ENCODE measurements at regions not wholly inside any gene's neighbourhood (a gene's known extent, or its start where the extent isn't known, plus 50 kb on each side); places are given as distances from the start of the nearest gene placed in this dataset.

GRCh38 chr3:153070511-153070868, 91.5 kb upstream of the RAP2B start:
- Histone ChIP-seq H3K4me3 (ENCODE audit: low read depth, low read length) (no peak overlapping the region), H3K9ac (ENCODE audit: low read length) (no peak overlapping the region), H3K4me1 (ENCODE audit: control insufficient read depth, insufficient read depth, low read length) (no peaks in the 10 kb centered on the region; the same call in 1 of the 2 replicates), H3K27ac (ENCODE audit: low read depth, low read length) (no peak overlapping the region), H3K36me3 (ENCODE audit: control insufficient read depth, insufficient read depth, low read length) (no peaks in the 10 kb centered on the region), H3K27me3 (ENCODE audit: control insufficient read depth, insufficient read depth, low read length) (no peaks in the 10 kb centered on the region), H3K9me3 (ENCODE audit: control insufficient read depth, insufficient read depth, low read depth, low read length) (no peaks in the 10 kb centered on the region)

- Histone ChIP-seq H3K9me3 (ENCODE audit: control insufficient read depth, insufficient read depth, low read depth, low read length) (no peaks in the 10 kb centered on the region), H3K4me1 (ENCODE audit: control insufficient read depth, insufficient read depth, low read length) (no peaks in the 10 kb centered on the region; the same call in 1 of the 2 replicates), H3K4me3 (ENCODE audit: low read depth, low read length) (no peak overlapping the region), H3K36me3 (ENCODE audit: control insufficient read depth, insufficient read depth, low read length) (no peaks in the 10 kb centered on the region), H3K27ac (ENCODE audit: low read depth, low read length) (no peak overlapping the region), H3K9ac (ENCODE audit: low read length) (no peak overlapping the region), H3K27me3 (ENCODE audit: control insufficient read depth, insufficient read depth, low read length) (no peaks in the 10 kb centered on the region)
Measured at GRCh38 chr3:153072382-153072781, 89.6 kb upstream of the RAP2B start.

- H3K27ac ChIP-seq (ENCODE audit: low read depth, low read length) = no peak overlapping the region
- H3K9me3 ChIP-seq (ENCODE audit: control insufficient read depth, insufficient read depth, low read depth, low read length) = no peaks in the 10 kb centered on the region
- no peaks in the 10 kb centered on the region for H3K27me3 ChIP-seq (ENCODE audit: control insufficient read depth, insufficient read depth, low read length)
- no peak overlapping the region for H3K9ac ChIP-seq (ENCODE audit: low read length)
- H3K4me3 ChIP-seq (ENCODE audit: low read depth, low read length) = no peak overlapping the region
- no peaks in the 10 kb centered on the region for H3K36me3 ChIP-seq (ENCODE audit: control insufficient read depth, insufficient read depth, low read length)
- H3K4me1 ChIP-seq (ENCODE audit: control insufficient read depth, insufficient read depth, low read length) = no peaks in the 10 kb centered on the region; the same call in 1 of the 2 replicates
Measured at GRCh38 chr3:153072856-153073255, 89.2 kb upstream of the RAP2B start.

- Histone ChIP-seq H3K9ac (ENCODE audit: low read length) (no peak overlapping the region), H3K27ac (ENCODE audit: low read depth, low read length) (no peak overlapping the region), H3K4me1 (ENCODE audit: control insufficient read depth, insufficient read depth, low read length) (no peaks in the 10 kb centered on the region; the same call in 1 of the 2 replicates), H3K9me3 (ENCODE audit: control insufficient read depth, insufficient read depth, low read depth, low read length) (no peaks in the 10 kb centered on the region), H3K36me3 (ENCODE audit: control insufficient read depth, insufficient read depth, low read length) (no peaks in the 10 kb centered on the region), H3K27me3 (ENCODE audit: control insufficient read depth, insufficient read depth, low read length) (no peaks in the 10 kb centered on the region), H3K4me3 (ENCODE audit: low read depth, low read length) (no peak overlapping the region)
Measured at GRCh38 chr3:153073636-153074035, 88.4 kb upstream of the RAP2B start.

- Histone ChIP-seq H3K36me3 (ENCODE audit: control insufficient read depth, insufficient read depth, low read length) (no peaks in the 10 kb centered on the region), H3K27me3 (ENCODE audit: control insufficient read depth, insufficient read depth, low read length) (no peaks in the 10 kb centered on the region), H3K9ac (ENCODE audit: low read length) (no peak overlapping the region), H3K9me3 (ENCODE audit: control insufficient read depth, insufficient read depth, low read depth, low read length) (no peaks in the 10 kb centered on the region), H3K4me3 (ENCODE audit: low read depth, low read length) (no peak overlapping the region), H3K4me1 (ENCODE audit: control insufficient read depth, insufficient read depth, low read length) (no peaks in the 10 kb centered on the region), H3K27ac (ENCODE audit: low read depth, low read length) (no peak overlapping the region)
Measured at GRCh38 chr3:153078826-153079225, 83.2 kb upstream of the RAP2B start.

- Histone ChIP-seq H3K9ac (ENCODE audit: low read length) (no peak overlapping the region), H3K4me1 (ENCODE audit: control insufficient read depth, insufficient read depth, low read length) (no peaks in the 10 kb centered on the region), H3K4me3 (ENCODE audit: low read depth, low read length) (no peak overlapping the region)
Measured at GRCh38 chr3:153079386-153079785, 82.6 kb upstream of the RAP2B start.

GRCh38 chr3:153080778-153081240, 81.2 kb upstream of the RAP2B start:
- Histone ChIP-seq H3K4me1 (ENCODE audit: control insufficient read depth, insufficient read depth, low read length) (peaks cover under 1% of the 10 kb centered on the region; the same call in 1 of the 2 replicates), H3K4me3 (ENCODE audit: low read depth, low read length) (no peak overlapping the region), H3K9ac (ENCODE audit: low read length) (no peak overlapping the region), H3K9me3 (ENCODE audit: control insufficient read depth, insufficient read depth, low read depth, low read length) (no peaks in the 10 kb centered on the region), H3K36me3 (ENCODE audit: control insufficient read depth, insufficient read depth, low read length) (no peaks in the 10 kb centered on the region), H3K27me3 (ENCODE audit: control insufficient read depth, insufficient read depth, low read length) (no peaks in the 10 kb centered on the region), H3K27ac (ENCODE audit: low read depth, low read length) (no peak overlapping the region)

More at GRCh38 chr3:153079386-153079785, 82.6 kb upstream of the RAP2B start:
- H3K27ac ChIP-seq (ENCODE audit: low read depth, low read length) = no peak overlapping the region
- H3K9me3 ChIP-seq (ENCODE audit: control insufficient read depth, insufficient read depth, low read depth, low read length) = no peaks in the 10 kb centered on the region
- no peaks in the 10 kb centered on the region for H3K27me3 ChIP-seq (ENCODE audit: control insufficient read depth, insufficient read depth, low read length)
- no peaks in the 10 kb centered on the region for H3K36me3 ChIP-seq (ENCODE audit: control insufficient read depth, insufficient read depth, low read length)

GRCh38 chr3:153084431-153084830, 77.6 kb upstream of the RAP2B start:
- H3K9me3 ChIP-seq (ENCODE audit: control insufficient read depth, insufficient read depth, low read depth, low read length) = no peaks in the 10 kb centered on the region

GRCh38 chr3:153087595-153088566, 74.1 kb upstream of the RAP2B start:
- no peak overlapping the region for H3K9ac ChIP-seq (ENCODE audit: low read length)
- no peak overlapping the region for H3K4me3 ChIP-seq (ENCODE audit: low read depth, low read length)
- no peaks in the 10 kb centered on the region for H3K9me3 ChIP-seq (ENCODE audit: control insufficient read depth, insufficient read depth, low read depth, low read length)
- no peak overlapping the region for H3K27ac ChIP-seq (ENCODE audit: low read depth, low read length)
- peaks cover 31% of the 10 kb centered on the region for H3K4me1 ChIP-seq (ENCODE audit: control insufficient read depth, insufficient read depth, low read length)
- H3K27me3 ChIP-seq (ENCODE audit: control insufficient read depth, insufficient read depth, low read length) = no peaks in the 10 kb centered on the region
- no peaks in the 10 kb centered on the region for H3K36me3 ChIP-seq (ENCODE audit: control insufficient read depth, insufficient read depth, low read length)

More at GRCh38 chr3:153084431-153084830, 77.6 kb upstream of the RAP2B start:
- Histone ChIP-seq H3K4me1 (ENCODE audit: control insufficient read depth, insufficient read depth, low read length) (peaks cover 15% of the 10 kb centered on the region), H3K9ac (ENCODE audit: low read length) (no peak overlapping the region), H3K4me3 (ENCODE audit: low read depth, low read length) (no peak overlapping the region), H3K36me3 (ENCODE audit: control insufficient read depth, insufficient read depth, low read length) (no peaks in the 10 kb centered on the region), H3K27me3 (ENCODE audit: control insufficient read depth, insufficient read depth, low read length) (no peaks in the 10 kb centered on the region), H3K27ac (ENCODE audit: low read depth, low read length) (no peak overlapping the region)

- Histone ChIP-seq H3K36me3 (ENCODE audit: control insufficient read depth, insufficient read depth, low read length) (no peaks in the 10 kb centered on the region), H3K9me3 (ENCODE audit: control insufficient read depth, insufficient read depth, low read depth, low read length) (no peaks in the 10 kb centered on the region), H3K9ac (ENCODE audit: low read length) (no peak overlapping the region), H3K4me3 (ENCODE audit: low read depth, low read length) (no peak overlapping the region), H3K4me1 (ENCODE audit: control insufficient read depth, insufficient read depth, low read length) (peaks cover 49% of the 10 kb centered on the region), H3K27me3 (ENCODE audit: control insufficient read depth, insufficient read depth, low read length) (no peaks in the 10 kb centered on the region), H3K27ac (ENCODE audit: low read depth, low read length) (no peak overlapping the region)
Measured at GRCh38 chr3:153089620-153090019, 72.4 kb upstream of the RAP2B start.

- Histone ChIP-seq H3K9me3 (ENCODE audit: control insufficient read depth, insufficient read depth, low read depth, low read length) (no peaks in the 10 kb centered on the region), H3K36me3 (ENCODE audit: control insufficient read depth, insufficient read depth, low read length) (no peaks in the 10 kb centered on the region), H3K9ac (ENCODE audit: low read length) (no peak overlapping the region), H3K4me1 (ENCODE audit: control insufficient read depth, insufficient read depth, low read length) (peaks cover 52% of the 10 kb centered on the region), H3K27me3 (ENCODE audit: control insufficient read depth, insufficient read depth, low read length) (no peaks in the 10 kb centered on the region), H3K27ac (ENCODE audit: low read depth, low read length) (no peak overlapping the region), H3K4me3 (ENCODE audit: low read depth, low read length) (no peak overlapping the region)
Measured at GRCh38 chr3:153090973-153091372, 71.1 kb upstream of the RAP2B start.
